ENCODE measurements at regions not wholly inside any gene's neighbourhood (a gene's known extent, or its start where the extent isn't known, plus 50 kb on each side); places are given as distances from the start of the nearest gene placed in this dataset.
A peak's percentile ranks its signal among the peaks of the same experiment; 100 is the strongest.
"Not testable (repeated sequence)": the region's sequence is repeated elsewhere in the genome, so short reads cannot be mapped to it uniquely, and the experiment has no call there.

- DNase-seq, result not testable (repeated sequence)
These were observed 150.6 kb downstream of the NPIPB11 start for GRCh38 chr16:29255957-29256356.

- DNase-seq, result not testable (repeated sequence)
These were observed 151.1 kb downstream of the NPIPB11 start for GRCh38 chr16:29255496-29255796.

- no peak for DNase-seq
These were observed 151.6 kb downstream of the NPIPB11 start for GRCh38 chr16:29254676-29255495.

- not testable (repeated sequence) for DNase-seq
These were observed 152.6 kb downstream of the NPIPB11 start for GRCh38 chr16:29253716-29254590.

- not testable (repeated sequence) for DNase-seq
These were observed 153.4 kb downstream of the NPIPB11 start for GRCh38 chr16:29253066-29253590.

GRCh38 chr16:29252311-29252710 is 154.2 kb downstream of the NPIPB11 start:
- DNase-seq, result not testable (repeated sequence)

GRCh38 chr16:29251571-29252011 is 154.9 kb downstream of the NPIPB11 start:
- not testable (repeated sequence) for DNase-seq

GRCh38 chr16:29250923-29251434 is 155.5 kb downstream of the NPIPB11 start:
- DNase-seq, result not testable (repeated sequence)

GRCh38 chr16:29250469-29250868 is 156.0 kb downstream of the NPIPB11 start:
- DNase-seq, result not testable (repeated sequence)

- DNase-seq, result not testable (repeated sequence)
These were observed 157.6 kb downstream of the NPIPB11 start for GRCh38 chr16:29248940-29249318.

- DNase-seq, result peak; percentile 60
These were observed 158.1 kb downstream of the NPIPB11 start for GRCh38 chr16:29248306-29248939.

- not testable (repeated sequence) for DNase-seq
These were observed 160.4 kb downstream of the NPIPB11 start for GRCh38 chr16:29246091-29246490.

- no peak for DNase-seq
These were observed 168.5 kb downstream of the NPIPB11 start for GRCh38 chr16:29237971-29238370.

- not testable (repeated sequence) for DNase-seq
These were observed 169.0 kb downstream of the NPIPB11 start for GRCh38 chr16:29237495-29237894.

GRCh38 chr16:29237023-29237422 is 169.5 kb downstream of the NPIPB11 start:
- not testable (repeated sequence) for DNase-seq

- DNase-seq, result not testable (repeated sequence)
These were observed 170.6 kb downstream of the NPIPB11 start for GRCh38 chr16:29235836-29236370.

GRCh38 chr16:29234536-29235275 is 171.8 kb downstream of the NPIPB11 start:
- DNase-seq, result not testable (repeated sequence)

GRCh38 chr16:29233705-29234404 is 172.7 kb downstream of the NPIPB11 start:
- not testable (repeated sequence) for DNase-seq

- no peak for DNase-seq
These were observed 173.5 kb downstream of the NPIPB11 start for GRCh38 chr16:29232811-29233704.
